ENCODE measurements at regions not wholly inside any gene's neighbourhood (a gene's known extent, or its start where the extent isn't known, plus 50 kb on each side); places are given as distances from the start of the nearest gene placed in this dataset.

- no peaks in the 10 kb centered on the region for H3K27me3 ChIP-seq (ENCODE audit: low read depth)
- H3K36me3 ChIP-seq, result no peaks in the 10 kb centered on the region
- H3K9me3 ChIP-seq (replicated peaks), result no peaks in the 10 kb centered on the region
- no peak for DNase-seq
- TF ChIP-seq, protein P1, sequence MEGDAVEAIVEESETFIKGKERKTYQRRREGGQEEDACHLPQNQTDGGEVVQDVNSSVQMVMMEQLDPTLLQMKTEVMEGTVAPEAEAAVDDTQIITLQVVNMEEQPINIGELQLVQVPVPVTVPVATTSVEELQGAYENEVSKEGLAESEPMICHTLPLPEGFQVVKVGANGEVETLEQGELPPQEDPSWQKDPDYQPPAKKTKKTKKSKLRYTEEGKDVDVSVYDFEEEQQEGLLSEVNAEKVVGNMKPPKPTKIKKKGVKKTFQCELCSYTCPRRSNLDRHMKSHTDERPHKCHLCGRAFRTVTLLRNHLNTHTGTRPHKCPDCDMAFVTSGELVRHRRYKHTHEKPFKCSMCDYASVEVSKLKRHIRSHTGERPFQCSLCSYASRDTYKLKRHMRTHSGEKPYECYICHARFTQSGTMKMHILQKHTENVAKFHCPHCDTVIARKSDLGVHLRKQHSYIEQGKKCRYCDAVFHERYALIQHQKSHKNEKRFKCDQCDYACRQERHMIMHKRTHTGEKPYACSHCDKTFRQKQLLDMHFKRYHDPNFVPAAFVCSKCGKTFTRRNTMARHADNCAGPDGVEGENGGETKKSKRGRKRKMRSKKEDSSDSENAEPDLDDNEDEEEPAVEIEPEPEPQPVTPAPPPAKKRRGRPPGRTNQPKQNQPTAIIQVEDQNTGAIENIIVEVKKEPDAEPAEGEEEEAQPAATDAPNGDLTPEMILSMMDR (IDR thresholded peaks at IDR 0.05; ENCODE audit: borderline replicate concordance), result no peak
- no peak overlapping the region for H3K4me3 ChIP-seq
- H3K27ac ChIP-seq (replicated peaks), result no peak overlapping the region
- intact Hi-C loops (cut with micrococcal nuclease), result no loop called here
- no peaks in the 10 kb centered on the region for H3K4me1 ChIP-seq
Measured at GRCh38 chr10:91127341-91128082, 93.0 kb upstream of the PCGF5 start.

DNA sequence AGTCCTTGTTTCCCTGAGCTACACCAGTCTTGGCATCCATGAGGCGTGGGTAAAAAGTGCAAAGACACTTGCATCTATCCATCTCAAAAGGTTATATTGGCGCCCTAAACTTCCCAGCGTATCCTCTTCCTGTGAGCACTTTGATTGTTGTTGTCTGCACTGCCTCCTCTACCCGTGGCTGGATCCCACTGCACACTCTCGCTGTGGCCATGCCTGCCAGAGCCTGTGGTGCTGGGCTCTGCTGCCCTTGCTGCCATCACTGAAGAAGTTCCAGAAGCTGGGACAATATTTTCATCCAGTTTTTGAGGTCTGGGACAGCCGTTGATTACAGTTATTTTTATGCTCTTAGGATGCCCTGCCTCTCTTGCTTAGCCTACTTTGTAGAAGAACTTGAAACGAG, 85.3 kb upstream of the PCGF5 start:
- H3K27me3 ChIP-seq (ENCODE audit: low read depth), result no peaks in the 10 kb centered on the region
- H3K27ac ChIP-seq (replicated peaks), result no peak overlapping the region
- no peaks in the 10 kb centered on the region for H3K4me1 ChIP-seq
- no peak for DNase-seq
- TF ChIP-seq, protein P1 (IDR thresholded peaks at IDR 0.05; ENCODE audit: borderline replicate concordance), result no peak
- H3K36me3 ChIP-seq, result no peaks in the 10 kb centered on the region
- intact Hi-C loops (cut with micrococcal nuclease), result no loop called here
- no peak overlapping the region for H3K4me3 ChIP-seq
- no peaks in the 10 kb centered on the region for H3K9me3 ChIP-seq (replicated peaks)

- no peak for DNase-seq
- Histone ChIP-seq H3K4me1 (no peaks in the 10 kb centered on the region), H3K27ac (replicated peaks) (no peak overlapping the region), H3K36me3 (no peaks in the 10 kb centered on the region), H3K4me3 (no peak overlapping the region), H3K27me3 (ENCODE audit: low read depth) (no peaks in the 10 kb centered on the region), H3K9me3 (replicated peaks) (no peaks in the 10 kb centered on the region)
- intact Hi-C loops (cut with micrococcal nuclease), result no loop called here
- TF ChIP-seq, protein P1 (IDR thresholded peaks at IDR 0.05; ENCODE audit: borderline replicate concordance), result no peak
Measured at GRCh38 chr10:91137011-91137643, 83.3 kb upstream of the PCGF5 start.

DNA sequence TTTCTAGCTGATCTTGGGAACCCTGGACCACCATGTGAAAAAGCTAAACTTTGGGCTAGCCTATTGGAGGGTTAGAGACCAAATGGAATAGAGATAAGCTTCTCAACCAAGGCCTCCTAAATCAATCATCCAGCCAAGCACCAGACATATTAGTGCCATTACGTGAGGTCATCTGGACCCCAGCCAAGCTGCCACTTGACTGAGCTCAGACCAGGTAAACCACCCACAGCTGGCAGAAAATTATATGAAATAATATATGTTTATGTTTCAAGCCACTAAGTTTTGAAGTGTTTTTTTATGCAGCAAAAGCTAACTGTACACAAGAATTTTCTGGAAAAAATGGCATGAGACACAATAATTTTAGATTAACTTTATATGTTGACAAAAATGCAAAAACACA, 82.6 kb upstream of the PCGF5 start:
- H3K27me3 ChIP-seq (ENCODE audit: low read depth), result no peaks in the 10 kb centered on the region
- H3K4me3 ChIP-seq, result no peak overlapping the region
- no peaks in the 10 kb centered on the region for H3K9me3 ChIP-seq (replicated peaks)
- no peak overlapping the region for H3K27ac ChIP-seq (replicated peaks)
- intact Hi-C loops (cut with micrococcal nuclease), result no loop called here
- DNase-seq, result no peak
- H3K4me1 ChIP-seq, result no peaks in the 10 kb centered on the region
- TF ChIP-seq, protein P1 (IDR thresholded peaks at IDR 0.05; ENCODE audit: borderline replicate concordance), result no peak
- H3K36me3 ChIP-seq, result no peaks in the 10 kb centered on the region

DNA sequence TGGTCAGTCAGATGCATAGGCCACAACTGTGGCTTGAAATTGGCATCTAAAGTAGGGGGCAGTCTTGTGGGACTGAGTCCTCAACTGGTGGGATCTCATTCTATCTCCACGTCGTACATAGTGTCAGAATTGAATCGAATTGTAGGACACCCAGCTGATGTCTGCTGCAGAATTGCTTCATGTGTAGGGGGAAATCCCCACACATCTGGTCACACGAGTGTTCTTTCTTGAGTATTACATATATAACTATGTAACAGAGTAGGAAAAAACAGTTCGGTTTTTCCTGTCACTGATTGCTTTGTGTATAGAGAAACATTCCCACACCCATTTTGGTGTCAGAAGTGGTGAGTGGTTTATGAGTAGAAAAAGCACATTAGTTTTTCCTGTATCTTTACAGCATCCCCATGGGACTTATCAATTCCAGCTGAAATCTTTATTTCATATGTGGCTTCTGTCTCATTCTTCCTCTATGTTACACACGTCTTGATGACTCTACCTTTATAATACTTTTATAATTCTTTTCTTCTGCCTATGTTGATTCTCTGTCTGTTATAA, 79.4 kb upstream of the PCGF5 start:
- H3K9me3 ChIP-seq (replicated peaks), result no peaks in the 10 kb centered on the region
- no peak overlapping the region for H3K27ac ChIP-seq (replicated peaks)
- TF ChIP-seq, protein P1 (IDR thresholded peaks at IDR 0.05; ENCODE audit: borderline replicate concordance), result no peak
- H3K4me3 ChIP-seq, result no peak overlapping the region
- no peaks in the 10 kb centered on the region for H3K4me1 ChIP-seq
- intact Hi-C loops (cut with micrococcal nuclease), result no loop called here
- peaks cover 4% of the 10 kb centered on the region for H3K27me3 ChIP-seq (ENCODE audit: low read depth)
- no peaks in the 10 kb centered on the region for H3K36me3 ChIP-seq
- no peak for DNase-seq
